HG02678 (cell line): ENCODE measurements at regions not wholly inside any gene's neighbourhood (a gene's known extent, or its start where the extent isn't known, plus 50 kb on each side); places are given as distances from the start of the nearest gene placed in this dataset.

Experiments used
- ATAC-seq: cut with Tn5 transposase; IDR thresholded peaks from one replicate; pipeline ENCODE4 v1.9.1; 2021; ENCODE audit warnings: mild to moderate bottlenecking, moderate library complexity; ENCODE audit not compliant: unreplicated experiment

- ATAC-seq: no peak
Measured at GRCh38 chr5:1748271-1748670, 51.4 kb downstream of the MRPL36 start.

DNA sequence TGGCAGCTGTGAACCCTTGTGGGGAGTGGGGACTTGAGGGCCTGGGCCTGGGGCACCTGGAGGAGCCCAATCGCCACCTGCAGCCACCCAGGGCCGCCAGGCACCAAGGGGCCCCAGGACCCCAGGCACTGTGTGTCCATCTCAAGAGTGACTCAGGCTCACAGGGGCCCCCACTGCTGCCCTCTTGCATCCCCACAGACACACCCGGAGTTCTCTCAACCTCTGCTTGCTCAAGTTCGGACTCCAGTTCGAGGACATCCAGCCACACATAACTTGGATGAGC lies 51.9 kb downstream of the MRPL36 start:
- ATAC-seq: no peak

DNA sequence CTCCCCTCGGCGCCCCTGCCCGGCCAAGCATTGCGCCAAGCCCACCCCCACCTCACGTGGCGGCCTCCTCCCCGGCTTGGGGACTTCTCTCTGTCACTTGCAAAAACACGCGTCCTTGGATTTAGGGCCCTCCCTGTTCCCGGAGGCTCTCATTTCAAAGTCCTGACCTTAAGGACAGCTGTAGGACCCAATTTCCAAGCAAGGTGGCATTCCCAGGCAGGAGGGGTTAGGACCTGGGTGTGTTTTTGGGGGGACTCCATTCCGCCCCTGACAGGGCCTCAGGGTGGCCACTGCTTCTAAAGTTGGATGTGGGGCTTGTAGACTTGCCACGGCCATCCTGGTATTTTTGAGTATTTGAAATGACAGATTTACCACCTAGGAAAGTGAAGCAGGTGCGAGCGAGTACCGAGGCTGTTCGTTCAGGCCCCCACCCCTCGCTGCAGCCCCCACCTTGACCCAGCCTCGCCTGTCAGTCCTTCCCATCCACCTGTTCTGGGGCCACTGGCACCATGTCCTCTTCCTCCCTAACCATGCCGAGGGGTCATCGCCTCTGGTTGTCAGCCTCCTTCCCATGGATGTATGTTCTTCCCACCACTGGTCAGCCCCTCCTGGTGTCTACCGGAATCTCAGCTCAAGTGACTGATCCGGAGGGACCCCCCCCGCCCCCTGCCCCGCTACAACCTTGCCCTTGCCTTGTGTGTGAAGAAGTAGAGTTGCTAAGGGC lies 52.4 kb downstream of the MRPL36 start:
- no peak for ATAC-seq

DNA sequence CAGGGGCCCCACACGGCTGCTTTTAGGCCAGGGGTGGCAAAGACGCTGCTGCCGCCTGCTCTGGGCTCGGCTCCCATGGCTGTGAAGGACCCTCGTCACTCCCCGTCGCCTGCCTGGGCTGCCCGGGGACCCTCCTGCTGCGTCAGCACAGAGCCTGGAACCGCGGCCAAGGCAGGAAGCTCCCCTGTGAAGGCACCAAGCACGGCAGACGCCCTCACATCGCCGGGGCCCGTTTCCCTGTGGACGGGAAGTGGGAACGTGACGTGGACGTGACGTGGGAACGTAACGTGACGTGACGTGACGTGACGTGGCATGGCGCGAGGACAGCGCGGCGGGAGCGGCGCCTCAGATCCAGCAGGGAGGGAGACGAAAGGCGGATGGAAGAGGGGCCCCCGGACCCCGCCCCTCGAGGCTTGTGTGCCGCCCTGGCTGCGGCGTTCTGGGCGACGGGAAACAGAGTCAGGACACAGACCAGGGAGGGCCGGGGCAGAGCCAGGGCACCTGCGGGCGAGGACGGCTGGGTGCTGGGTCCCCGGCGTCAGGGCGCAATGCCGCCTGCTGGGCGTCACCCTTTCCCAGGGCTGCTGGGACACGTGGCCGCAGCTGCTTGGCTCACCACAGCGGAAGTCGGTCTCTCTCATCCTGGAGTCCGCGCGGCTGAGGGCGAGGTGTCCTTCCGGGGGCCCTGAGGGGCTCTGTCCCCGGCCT lies 53.1 kb downstream of the MRPL36 start:
- no peak for ATAC-seq

DNA sequence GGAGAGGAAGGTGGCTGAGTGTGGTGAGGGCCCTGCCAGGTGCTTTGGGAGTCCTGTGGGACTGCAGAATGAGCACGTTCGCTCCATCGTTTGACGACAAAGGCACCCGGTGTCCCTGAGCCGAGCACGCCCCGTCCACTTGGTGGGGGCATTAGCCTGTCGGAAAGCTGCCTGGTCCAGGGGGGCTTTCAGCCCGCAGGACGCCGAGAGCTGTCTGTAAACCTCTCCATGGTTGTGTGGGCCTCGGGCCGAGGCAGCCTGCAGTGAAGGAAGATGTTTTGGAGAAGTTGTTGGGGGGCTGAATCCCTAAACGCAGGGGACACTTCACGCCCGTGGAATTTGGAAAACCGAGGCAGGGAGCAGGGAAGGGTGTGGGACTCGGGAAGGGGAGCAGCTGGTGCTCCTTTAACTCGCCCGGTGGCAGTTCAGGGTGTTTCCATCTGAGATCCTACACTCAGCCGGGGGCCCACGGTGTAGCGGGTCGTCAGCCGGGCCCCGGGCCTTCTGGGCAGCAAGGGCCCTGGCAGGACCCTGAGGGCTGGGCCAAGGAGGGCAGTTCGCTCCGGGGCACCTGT lies 53.8 kb downstream of the MRPL36 start:
- no peak for ATAC-seq

GRCh38 chr5:1745123-1745795 lies 54.4 kb downstream of the MRPL36 start:
- ATAC-seq: no peak

DNA sequence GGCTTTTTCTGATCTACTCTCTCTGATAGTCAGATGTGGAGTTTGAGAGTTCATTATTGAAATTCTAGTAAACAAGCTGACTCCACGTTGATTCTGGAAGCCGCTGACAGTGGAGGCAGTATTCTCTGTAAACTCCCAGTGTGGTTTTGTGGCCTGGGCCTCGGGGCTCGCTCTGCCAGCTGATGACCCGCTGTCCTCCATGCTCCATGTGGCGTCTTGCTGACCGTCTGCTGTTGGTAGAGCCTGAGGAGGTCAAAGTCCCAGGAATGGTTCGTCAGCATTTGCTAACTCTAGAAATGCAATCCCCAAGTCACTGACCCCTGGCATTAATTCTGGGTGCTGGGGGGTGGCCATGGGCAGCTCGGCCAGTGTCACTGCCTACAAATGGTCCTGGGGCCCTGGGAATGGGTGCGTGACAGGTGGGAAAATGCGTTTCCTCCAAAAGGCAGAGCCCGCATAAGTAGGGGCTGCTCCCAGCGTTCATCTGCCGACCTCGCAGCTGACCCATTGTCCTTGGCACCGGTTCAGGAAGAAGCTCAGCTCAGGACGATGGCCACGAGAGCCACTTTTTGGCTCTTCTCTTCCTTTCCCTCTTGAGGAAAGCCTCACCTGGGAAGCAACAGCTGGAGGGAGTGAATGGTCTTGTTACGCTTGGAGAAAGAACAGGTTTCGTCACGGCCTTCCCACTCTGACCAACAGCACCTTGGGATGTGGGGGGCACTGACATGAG lies 55.1 kb downstream of the MRPL36 start:
- no peak for ATAC-seq

GRCh38 chr5:1743769-1744085 lies 55.9 kb downstream of the MRPL36 start:
- no peak for ATAC-seq

GRCh38 chr5:1743061-1743768 lies 56.4 kb downstream of the MRPL36 start:
- no peak for ATAC-seq

- peak; percentile 67 for ATAC-seq
Measured at GRCh38 chr5:1737790-1738405, 61.7 kb downstream of the MRPL36 start.

DNA sequence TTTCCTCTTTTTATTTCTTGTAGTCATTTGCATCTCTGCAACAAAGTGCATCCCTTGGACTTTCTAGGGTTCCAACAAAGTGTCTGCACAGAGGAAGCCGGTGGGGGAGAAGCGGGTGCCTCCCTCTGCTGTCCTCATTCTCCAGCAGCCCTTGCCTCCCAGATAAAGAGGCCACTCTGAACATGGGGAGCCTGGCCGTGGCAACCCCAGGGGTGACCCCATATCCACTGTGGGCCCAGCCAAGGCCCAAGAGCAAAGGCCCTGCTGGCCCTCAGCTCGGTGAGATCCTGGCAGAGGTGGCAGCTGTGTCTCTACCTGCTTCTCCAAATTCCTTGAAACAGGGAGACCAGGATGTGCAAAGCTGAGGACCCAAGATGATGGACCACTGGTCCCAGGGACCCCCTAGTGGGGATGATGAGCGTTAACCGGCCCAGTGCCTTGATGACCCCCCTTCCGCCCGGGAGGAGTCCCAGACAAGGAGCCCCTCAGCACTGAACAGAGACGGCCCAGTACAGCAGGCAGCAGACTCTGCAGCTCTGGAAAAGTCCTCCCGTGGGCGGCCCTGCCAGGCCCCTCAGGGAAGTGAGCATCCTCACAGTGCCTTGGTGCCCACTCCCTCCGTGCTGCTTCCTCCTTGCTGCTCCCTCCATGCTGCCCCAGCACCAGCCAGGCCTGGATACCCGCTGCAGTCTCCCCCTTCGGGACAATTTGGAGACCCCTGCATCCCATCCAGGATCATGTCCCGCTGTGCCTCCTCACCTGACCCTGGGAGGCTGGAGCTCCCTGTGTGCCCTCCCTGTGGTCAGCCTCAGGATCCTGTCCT lies 62.5 kb downstream of the MRPL36 start:
- no peak for ATAC-seq

DNA sequence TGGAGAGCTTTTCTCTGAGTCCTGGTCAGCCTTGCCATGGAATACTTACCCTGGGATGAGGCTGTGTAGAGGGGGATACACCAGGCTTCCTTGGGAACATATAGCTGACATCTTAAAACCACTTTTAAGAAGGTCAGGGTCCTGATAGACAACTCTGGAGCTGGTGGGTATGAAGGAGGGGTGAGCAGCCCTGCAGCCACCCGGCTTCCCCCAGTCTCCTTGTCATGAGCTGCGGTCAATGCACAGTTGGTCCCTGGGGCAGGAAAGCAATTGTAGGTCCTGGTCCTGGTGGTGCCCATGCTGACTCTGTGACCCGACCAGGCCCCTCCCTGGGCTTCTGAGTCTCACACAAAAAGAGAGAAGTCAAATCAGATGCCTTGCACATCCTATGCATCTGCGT lies 63.6 kb downstream of the MRPL36 start:
- ATAC-seq: no peak

DNA sequence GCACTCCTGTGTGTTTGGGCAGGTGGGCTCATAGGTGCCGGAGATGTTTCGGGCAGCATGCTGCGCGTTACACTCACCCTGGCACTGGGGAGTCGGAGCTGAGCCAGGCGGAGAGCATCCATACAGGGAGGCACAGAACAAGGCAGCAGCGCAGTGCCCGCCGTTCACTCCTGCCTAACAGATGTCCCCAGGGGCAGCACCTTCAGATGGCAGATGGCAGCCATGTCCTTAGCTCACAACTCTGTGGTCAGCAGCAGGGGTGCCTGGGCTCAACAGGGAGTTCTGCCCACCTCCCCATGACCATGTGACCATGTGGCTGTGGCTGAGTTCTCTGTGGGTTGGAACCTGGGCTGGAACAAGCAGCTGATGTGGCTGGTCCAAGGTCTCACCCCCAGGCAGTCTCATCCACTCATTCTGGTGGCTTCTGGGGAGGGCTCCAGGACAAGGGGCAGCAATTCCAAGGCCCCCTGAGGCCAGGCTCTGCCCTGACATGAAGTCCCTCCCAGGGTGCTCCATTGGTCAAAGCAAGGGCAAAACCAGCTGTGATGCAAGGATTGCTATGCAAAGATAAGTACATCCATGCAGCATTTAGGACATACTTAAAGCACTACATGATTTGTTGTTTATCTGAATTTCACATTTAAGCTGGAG lies 64.2 kb downstream of the MRPL36 start:
- no peak for ATAC-seq

GRCh38 chr5:1734908-1735289 lies 64.7 kb downstream of the MRPL36 start:
- ATAC-seq: no peak

DNA sequence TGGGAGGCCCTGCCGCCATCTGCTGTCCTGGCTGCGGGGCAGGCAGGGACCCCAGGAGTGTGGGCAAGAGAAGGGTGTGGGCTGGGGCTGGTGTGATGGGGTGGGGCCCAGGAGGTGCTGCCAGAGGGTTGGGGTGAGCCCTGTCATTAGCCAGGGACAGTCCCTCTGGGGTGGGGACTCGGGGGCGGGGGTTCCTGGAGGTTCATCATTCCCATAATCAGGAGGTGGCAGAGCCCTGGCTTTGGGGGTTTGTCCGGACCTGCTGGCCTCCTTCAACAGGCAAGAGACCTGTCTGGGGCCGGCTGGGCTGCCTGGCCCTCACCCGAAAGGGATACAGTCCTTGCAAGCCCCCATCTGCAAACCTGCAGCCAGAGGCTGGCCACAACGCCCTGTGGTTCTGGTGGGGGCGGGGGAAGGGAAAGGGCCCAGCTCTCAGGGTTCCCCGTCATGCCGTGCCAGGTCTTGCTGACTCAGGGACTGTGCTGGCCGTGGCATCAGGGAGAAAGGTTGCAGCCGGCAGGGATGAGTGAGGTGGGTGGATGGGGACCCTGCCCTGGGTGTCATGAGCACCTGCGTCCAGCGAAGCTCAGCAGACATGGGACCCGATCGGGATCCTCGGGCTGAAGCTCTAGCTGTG lies 65.2 kb downstream of the MRPL36 start:
- no peak for ATAC-seq

DNA sequence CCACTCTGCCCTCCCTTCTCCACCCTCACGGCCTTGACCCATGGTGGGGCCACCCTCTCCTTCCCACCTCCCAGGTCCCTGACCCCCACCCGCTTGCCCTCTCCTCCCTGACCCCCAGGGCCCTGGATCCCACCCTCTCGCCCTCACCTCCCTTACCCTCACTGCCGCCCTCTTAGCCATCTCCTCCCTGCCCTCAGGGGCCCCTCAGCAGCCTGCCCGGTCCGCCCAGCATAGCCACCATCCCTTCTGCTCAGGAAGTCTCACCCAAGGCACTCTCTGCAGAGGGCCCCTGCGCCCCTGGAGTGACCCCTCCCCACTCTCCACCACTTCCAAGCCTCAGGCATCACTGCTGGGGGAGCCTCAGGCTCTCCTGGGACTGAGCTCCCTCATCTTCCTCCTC lies 66.3 kb downstream of the MRPL36 start:
- ATAC-seq: no peak

DNA sequence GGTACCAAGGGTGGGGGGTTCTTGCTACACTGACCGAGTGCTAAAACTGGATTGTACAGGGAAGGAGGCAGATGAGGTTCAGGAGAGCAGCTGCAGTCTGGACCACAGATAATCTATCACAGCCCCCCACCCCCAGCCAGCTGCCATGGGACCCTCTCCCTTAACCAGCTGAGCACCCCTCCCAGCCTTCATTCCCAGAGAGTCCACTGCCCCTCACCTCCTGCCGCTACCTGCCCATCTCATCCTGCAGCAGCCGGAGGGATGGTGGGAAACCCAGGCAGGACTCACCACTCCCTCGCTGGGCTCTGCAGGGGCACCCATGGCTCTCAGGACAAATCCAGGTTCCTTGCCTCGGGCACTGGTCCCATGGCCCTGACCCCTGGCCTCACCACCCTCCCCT lies 66.7 kb downstream of the MRPL36 start:
- ATAC-seq: no peak

DNA sequence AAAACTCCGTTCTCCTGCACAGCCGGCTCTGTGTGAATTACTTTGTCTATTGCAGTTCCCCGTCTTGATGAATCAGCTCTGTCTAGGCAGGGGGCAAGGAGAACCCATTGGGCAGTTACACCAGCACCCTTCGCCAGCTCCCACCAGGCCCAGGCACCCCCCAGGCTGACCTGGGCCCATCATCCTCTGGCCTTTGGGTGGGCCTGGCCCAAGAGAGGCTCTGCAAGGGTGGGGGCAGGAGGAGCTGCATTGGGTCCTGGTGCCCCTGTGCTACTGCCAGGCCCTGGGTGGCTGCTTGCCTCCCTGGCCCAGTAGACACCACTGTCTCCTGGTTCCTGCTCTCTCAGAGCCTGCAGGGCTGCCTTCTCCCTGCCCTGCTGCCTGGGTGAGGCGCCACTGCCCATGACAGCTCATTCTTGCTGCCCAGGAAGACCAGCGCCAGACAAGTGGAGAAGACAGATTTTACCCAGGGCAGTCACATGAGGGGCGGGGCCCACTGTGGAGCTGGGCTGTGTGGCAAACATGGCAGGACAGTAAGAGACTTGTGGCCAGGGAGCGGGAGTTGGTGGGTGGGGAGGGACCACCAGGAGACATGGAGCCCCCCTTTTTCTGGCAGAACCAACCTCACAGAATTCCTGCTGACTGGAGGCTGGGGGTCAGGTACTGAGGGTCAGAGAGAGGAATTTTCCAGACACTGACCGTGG lies 67.2 kb downstream of the MRPL36 start:
- no peak for ATAC-seq
